Activated CD8-positive, alpha-beta memory T cell treated with anti-CD3 and anti-CD28 coated beads for 24 hours (primary cell): ENCODE measurements at regions not wholly inside any gene's neighbourhood (a gene's known extent, or its start where the extent isn't known, plus 50 kb on each side); places are given as distances from the start of the nearest gene placed in this dataset.

ENCODE experiments used
- DNase-seq: peaks from one replicate; pipeline ENCODE4 v3.0.0-alpha.2; 2020

DNA sequence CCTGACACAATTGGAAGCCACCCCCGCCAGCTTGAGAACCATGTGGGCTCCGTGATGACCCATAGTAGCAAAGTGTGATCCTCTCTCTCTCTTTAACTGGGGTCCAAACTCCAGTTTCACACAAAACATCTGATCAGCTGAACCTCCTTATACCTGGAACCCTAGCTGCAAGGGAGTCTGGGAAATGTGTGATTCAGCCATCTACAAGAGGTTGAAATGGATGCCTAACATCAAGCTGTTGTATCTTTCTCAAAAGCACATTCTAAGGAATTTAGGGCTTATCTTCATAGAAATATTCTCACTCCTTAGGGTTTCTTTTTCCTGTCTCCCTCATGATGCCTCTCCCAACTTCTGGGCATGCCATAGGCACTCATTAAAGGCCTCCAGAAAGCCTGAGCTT is 126.0 kb downstream of the BCOR start:
- no peak for DNase-seq

DNA sequence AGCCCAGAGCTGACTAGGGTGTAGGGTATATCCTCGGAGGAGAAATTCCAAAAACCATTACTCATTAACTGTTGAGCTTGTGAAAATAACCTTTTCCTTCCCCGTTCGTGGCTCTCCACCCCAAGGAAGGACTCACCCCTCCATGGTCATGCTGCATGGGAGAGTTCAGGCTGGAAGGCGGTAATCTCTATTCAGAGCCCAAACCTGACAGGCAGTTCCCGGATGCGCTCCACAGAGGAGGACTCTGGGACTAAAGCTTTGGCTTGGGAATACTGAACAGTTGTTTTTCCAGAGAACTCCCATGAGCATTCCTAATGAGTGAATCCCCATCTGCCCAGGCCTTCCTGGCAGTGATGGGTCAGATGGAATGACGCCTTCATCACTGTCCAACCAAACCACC is 125.4 kb downstream of the BCOR start:
- no peak for DNase-seq

DNA sequence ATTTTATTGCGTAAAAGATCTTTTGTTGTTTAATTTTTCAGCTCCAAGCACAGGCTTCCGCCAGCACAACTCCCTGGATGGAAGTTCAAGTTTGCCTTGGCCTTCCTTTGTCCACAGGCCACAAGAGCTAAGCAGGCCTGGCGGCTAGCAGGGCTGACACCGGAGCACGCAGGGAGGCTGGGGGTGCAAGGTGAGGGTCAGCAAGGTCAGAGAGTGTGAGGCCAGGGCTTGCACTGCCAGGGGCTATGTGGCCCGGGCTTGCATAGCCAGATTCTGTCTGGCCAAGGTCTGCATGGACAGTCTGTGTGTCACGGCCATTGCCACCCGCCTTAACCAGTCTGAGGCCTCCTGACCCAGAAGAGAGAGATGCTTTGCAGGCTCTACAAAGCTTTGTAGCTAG is 123.9 kb downstream of the BCOR start:
- no peak for DNase-seq

DNA sequence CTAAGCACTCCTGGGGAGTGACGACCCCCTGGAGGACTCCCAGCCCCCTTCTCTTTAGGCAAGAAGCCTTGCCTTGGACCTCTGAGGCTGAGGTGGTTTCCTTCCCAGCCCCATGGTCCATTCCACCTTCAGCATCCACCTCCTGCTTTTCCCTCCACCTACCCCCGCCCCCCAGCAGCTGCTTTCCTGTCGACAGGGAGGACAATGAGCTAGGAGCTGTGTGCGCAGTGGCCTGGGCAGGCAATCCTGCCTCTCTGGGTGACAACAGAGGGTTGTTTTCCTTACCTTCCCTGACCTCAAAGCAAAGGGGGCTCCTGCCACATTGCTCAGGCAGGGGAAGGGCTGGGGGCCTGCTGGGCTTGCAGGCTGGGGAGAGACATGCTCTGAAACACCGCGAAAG is 123.5 kb downstream of the BCOR start:
- no peak for DNase-seq

DNA sequence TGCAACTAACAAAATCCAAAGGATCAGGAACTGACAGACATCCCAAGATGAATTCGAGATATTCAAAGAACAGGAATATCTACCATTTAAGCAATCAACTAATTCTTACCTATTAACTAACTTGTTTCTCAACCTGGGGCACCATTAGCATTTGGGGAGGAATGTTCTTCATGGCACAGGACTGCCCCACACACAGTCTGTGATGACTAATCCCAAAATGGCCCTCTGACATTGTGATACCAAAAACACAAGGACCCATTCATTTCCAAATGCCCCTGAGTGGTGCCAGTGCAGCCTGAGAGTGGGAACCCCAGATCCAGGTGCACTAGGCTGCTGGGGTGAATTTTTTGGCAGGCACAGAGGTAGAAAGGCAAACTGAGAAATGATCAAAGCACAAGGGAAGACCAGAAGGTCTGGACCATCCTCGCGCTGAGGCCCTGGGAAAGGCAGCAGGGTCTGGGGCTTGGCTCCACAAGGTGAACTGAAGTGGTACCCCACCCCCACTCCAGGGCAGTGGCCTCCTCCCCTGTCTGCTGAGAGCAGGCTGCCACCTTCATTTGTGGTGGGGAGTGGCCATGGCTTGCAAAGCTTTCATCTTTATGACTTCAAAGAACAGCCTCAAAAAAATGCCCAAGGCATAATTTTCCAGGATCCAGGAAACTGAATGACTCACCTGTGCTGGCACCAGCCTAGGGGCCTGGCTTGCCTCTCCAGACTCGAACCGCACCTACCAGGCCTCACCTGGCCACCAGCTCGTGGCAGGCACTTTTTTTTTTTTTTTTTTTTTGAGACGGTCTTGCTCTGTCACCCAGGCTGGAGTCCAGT is 122.4 kb downstream of the BCOR start:
- DNase-seq, result no peak

DNA sequence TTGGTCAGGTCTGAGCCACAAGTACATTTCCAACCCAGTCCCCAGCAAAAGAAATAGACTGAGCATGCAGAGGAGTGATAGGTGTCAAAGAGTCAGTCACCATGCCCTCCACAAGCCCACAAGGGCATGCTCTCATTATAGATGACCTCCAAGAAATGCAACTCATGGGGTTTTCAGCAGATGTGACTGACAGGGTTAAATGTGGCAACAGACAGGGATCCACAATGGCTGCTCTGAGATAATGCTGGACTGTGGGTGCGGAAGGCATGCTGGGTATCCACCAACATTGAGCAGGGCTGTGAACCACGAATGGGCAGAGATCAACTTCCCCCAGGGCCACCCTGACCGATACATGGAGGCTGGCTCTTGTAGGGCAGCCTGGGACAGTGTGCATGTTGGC is 115.8 kb downstream of the BCOR start:
- no peak for DNase-seq

DNA sequence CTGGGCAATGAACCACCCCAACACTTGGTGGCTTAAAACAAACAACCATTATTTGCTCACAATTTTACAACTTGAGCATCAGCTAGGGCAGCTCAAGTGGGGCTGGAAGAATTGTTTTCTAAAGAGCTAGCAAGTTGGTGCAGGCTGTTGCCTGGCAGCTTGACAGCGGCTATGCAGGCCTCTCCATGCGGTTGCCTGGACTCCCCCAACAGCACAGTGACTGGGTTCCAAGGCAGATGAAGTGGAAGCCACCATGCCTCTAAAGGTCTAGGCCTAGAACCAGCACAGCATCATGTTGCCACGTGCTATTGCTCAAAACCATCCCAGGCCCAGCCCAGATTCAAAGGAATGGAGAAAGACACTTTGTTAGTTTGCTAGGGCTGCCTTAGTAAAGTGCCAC is 114.8 kb downstream of the BCOR start:
- DNase-seq, result no peak

DNA sequence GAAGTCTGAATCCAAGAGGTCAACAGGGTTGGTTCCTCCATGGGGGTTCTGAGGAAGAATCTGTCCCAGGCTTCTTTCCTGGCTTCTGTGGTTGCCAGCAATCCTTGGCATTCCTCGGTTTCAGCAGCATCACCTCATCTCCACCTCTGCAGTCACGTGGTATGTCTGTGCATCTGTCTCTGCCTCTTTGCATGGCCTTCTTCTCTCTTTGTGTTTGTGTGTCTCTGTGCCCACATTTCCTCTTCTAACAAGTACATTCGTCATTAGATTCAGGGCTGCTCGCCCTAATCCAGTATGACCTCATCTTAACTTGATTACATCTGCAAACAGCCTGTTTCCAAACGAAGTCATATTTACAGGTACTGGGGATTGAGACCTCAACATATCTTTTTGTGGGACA is 114.0 kb downstream of the BCOR start:
- no peak for DNase-seq

DNA sequence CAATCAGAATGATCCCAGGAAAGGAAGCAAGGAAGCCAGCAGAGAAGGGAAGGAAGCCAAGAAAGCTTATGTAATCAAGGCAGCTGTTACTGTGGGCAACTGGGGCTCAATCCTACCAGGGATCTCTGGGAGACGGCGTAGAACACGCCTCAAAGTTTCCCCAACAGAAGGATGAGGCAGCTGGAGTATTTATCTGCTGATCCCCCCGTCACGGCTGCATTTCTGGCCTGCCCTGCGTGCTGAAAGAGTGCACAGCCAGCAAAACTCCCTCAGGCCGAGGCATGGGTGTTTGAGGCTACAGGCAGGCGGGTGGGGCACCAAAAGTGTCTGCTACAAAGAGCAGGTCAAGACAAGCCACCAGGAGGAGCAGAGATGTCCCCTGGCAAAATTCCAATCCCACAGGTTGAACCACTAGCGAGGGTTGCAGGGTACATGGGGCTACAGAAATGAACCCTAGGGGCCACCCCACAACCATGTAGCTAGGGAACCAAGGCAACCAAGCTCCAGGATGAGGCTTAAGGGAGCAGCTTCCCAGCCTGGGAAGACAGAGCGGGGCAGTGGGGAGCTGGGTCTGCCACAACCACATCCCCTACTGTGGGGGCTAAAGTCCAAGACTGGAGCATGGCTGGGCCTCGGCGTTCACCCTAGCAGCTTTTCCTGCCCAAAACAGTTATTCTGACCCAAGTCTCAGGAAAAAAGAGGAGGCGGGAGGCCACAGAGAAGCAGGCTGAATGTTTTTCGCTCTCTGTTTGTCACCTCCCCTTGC is 113.4 kb downstream of the BCOR start:
- DNase-seq, result no peak

DNA sequence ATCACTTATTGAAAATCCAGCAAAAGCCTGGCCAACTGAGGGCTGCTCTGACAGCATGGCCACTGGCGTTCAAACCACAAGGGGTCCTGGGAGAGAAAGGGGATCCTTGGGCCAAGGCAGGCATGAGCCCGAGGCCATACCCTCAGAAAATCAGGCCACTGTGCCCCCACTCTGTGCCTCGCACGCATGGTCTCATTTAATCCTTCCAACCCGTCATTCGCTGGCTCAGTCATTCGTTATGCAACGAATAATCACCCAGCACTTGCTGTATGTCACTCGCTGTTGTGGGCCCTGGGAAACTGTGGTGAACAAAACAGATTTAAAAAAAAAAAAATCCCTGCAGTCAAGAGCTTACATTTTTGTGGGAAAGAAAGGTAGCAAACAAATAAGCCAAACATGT is 112.7 kb downstream of the BCOR start:
- DNase-seq, result no peak

DNA sequence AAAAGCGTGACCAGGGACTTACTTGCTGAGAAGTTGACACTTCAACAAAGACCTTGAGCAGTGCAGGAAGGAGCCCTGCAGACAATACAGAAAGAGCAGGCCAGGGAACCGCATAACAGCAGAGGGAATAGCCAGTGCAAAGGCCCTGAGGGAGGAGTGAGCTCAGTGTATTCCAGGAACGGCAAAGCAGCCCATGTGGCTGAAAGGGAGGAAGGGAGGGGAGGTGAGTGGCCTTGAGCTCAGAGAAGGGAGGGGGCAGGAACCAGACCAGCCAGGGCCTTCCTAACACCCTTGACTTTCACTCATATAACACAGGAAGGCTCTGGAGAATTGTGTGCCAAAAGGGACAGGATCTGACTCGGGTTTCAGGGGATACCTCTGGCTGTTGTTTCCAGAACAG is 112.2 kb downstream of the BCOR start:
- DNase-seq, result no peak

DNA sequence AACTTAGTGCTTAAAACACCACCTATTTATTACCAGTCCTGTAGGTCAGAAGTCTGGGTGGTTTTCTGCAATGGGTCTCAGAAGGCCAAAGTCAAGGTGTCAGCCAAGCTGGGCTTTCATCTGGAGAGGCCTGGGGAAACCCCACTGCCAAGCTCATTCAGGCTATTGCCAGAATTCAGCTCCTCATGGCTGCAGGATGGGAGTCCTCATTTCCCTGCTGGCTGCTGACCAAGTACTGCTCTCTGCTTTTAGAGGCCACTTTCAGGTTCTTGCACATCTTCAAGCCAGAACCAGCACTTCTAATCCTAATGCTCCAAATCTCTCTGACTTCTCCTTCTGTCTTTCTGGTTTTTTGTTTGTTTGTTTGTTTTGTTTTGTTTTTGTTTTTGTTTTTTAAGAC is 109.3 kb downstream of the BCOR start:
- DNase-seq, result no peak

DNA sequence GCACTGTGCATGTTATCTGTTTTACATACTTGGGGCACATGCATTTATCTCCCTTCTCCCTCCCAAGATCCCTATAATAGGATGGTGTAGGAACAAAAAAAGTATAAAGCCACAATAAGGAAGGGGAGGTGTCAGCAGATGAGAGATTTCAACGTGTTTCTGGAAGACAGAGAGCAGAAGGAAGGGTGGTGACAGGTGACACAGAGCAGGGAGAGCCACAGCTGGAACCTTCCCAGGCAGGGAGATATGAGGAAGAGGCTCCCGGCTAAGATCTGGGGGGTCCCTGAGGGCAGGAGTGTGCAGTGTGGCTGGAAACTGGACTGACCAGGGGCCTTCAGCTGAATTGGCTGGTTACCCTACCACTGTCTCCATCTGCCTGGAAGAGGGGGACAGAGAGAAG is 107.4 kb downstream of the BCOR start:
- no peak for DNase-seq

DNA sequence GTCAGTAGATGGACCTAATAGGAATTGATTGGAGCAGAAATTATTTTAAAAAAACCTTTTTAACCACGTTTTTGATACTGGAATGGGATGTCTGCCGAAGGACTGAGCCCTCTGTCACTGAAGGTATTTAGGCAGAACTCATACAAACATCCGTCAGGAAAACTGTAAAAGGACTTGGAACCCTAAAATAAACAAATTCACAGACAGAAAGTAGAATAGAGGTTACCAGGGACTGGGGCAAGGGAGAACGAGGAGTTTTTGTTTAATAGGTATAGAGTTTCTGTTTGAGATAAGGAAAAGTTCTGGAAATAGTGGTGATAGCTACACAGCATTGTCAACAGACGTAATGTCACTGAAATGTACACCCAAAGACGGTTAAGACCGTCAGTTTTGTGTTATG is 105.5 kb downstream of the BCOR start:
- DNase-seq, result no peak

DNA sequence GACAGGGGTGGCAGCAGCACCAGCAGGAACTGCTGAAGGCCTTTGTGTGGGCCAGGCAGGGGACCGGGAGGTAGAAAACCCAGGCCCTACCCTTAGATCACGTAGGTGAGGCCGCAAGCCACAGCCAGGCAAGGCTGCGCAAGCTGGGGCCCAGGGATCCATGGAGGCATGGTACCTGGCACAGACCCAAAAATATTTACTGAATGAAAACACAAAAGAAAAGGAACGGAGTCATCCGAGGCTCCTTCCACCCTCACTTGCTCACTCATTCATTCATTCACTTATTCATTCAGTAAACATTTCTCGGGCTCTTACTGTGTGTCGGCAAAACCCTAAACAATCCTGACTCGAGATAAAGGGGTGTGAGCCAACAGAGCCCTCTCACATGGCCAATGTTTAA is 102.3 kb downstream of the BCOR start:
- DNase-seq, result no peak

DNA sequence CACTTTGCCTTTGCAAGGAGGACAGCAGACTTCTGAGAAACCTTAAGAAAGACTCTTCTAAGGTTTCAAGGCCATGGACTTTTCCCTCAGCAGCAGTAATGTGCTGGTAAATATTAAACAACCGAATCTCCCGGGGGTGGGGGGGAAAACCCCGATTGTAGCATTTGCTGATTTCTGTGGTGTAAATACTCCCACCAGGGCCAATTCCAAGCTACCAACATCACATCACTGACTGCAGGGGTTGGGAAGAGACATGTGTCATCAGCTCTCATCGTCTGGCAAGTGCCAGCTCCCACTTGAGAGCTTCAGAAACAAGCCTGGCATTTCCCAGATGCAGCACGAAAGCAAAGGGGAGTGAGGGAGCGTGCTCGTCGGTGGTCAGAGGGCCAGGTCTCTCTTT is 101.2 kb downstream of the BCOR start:
- DNase-seq, result no peak

DNA sequence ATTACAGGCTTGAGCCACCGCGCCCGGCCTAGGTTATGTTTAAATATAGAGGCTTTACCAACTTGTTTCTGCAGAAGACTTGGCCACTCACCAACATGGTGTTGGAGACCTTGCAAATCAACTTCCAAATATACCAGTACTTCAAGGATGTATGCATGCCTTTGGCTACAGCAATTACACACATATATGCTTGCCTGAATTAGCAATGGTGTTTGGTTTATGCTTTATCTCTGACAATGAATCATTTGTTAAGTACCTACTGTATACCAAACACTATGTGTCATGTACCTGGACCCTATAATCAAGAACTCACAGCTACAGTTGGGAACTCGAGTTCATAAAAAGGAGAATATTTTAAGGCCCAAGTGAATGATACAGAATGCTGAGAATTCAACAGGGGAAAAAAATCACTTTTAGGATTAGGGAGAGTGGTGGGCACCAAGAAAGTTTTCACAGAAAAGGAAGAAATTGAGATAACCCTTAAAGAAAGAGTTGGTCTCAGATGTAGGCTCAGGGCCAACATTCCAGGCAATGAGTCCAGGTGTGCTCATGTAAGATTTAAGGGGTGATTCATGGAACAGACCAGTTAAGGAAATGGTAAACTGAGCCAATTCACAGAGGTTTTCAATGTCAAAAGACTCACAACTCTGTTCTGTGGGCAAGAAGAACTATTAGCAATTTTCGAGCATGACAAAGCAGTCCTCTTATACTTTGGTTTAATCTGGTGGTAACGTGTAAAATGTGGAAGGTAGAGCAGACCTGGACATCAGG is 98.9 kb downstream of the BCOR start:
- no peak for DNase-seq
